ENCODE measurements at regions not wholly inside any gene's neighbourhood (a gene's known extent, or its start where the extent isn't known, plus 50 kb on each side); places are given as distances from the start of the nearest gene placed in this dataset.

DNA sequence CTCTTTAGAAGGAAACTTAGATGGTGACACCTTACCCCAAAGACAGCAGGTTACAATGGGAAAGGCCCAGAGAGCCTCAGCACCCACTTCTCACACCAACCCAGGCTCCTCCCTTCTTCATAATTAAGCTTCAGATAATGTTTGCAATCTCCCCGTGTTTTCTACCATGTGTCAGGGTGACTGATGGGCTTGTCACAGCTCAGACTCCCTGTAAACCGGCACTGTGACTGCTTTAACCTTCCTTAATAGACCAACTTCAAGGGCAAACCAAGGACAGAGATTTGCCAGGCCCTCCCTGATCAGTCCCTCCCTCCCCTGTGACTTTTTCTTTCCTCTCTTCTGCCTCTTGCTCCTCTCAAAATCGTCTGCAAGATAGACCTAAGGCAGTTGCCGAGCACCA, 760.6 kb upstream of the EEF2KMT start:
- no peak overlapping the region for H3K27ac ChIP-seq
- no peaks in the 10 kb centered on the region for H3K36me3 ChIP-seq
- no peaks in the 10 kb centered on the region for H3K27me3 ChIP-seq
- intact Hi-C loops (cut with DNase I), result no loop called here
- TF ChIP-seq POLR2AphosphoS5 (IDR thresholded peaks at IDR 0.05; ENCODE audit: insufficient read depth in 1 of 2, low read depth in 1 of 2), result no peak
- TF ChIP-seq, protein P1, sequence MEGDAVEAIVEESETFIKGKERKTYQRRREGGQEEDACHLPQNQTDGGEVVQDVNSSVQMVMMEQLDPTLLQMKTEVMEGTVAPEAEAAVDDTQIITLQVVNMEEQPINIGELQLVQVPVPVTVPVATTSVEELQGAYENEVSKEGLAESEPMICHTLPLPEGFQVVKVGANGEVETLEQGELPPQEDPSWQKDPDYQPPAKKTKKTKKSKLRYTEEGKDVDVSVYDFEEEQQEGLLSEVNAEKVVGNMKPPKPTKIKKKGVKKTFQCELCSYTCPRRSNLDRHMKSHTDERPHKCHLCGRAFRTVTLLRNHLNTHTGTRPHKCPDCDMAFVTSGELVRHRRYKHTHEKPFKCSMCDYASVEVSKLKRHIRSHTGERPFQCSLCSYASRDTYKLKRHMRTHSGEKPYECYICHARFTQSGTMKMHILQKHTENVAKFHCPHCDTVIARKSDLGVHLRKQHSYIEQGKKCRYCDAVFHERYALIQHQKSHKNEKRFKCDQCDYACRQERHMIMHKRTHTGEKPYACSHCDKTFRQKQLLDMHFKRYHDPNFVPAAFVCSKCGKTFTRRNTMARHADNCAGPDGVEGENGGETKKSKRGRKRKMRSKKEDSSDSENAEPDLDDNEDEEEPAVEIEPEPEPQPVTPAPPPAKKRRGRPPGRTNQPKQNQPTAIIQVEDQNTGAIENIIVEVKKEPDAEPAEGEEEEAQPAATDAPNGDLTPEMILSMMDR (IDR thresholded peaks at IDR 0.05), result no peak
- no peak for TF ChIP-seq POLR2A (IDR thresholded peaks at IDR 0.05)
- no peak for DNase-seq (ENCODE audit: extremely low spot score in 2 of 2)
- H3K9me3 ChIP-seq, result no peaks in the 10 kb centered on the region
- H3K4me3 ChIP-seq, result no peak overlapping the region
- no peaks in the 10 kb centered on the region for H3K4me1 ChIP-seq

DNA sequence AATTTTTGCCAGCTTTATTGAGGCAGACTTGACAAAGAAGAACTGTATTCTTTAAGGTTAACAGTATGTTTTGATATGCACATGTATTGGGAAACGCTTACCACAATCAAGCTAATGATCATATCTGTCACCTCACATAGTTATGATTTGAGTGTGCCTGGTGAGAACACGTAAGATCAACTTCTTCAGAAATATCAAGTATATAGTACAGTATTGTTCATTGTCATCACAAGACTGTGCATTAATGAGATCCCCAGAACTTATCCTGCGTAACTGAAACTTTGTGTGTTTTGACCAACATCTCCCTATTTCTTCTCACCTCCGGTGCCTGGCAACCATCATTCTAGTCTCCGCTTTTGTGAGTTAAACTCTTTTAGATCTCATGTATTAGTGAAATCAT, 756.4 kb upstream of the EEF2KMT start:
- H3K27ac ChIP-seq, result no peak overlapping the region
- intact Hi-C loops (cut with DNase I), result no loop called here
- no peaks in the 10 kb centered on the region for H3K4me1 ChIP-seq
- no peaks in the 10 kb centered on the region for H3K27me3 ChIP-seq
- no peaks in the 10 kb centered on the region for H3K36me3 ChIP-seq
- no peak overlapping the region for H3K4me3 ChIP-seq
- TF ChIP-seq, protein P1 (IDR thresholded peaks at IDR 0.05), result no peak
- TF ChIP-seq POLR2AphosphoS5 (IDR thresholded peaks at IDR 0.05; ENCODE audit: insufficient read depth in 1 of 2, low read depth in 1 of 2) (no peak), POLR2A (IDR thresholded peaks at IDR 0.05) (no peak)
- H3K9me3 ChIP-seq, result no peaks in the 10 kb centered on the region
- DNase-seq (ENCODE audit: extremely low spot score in 2 of 2), result no peak

DNA sequence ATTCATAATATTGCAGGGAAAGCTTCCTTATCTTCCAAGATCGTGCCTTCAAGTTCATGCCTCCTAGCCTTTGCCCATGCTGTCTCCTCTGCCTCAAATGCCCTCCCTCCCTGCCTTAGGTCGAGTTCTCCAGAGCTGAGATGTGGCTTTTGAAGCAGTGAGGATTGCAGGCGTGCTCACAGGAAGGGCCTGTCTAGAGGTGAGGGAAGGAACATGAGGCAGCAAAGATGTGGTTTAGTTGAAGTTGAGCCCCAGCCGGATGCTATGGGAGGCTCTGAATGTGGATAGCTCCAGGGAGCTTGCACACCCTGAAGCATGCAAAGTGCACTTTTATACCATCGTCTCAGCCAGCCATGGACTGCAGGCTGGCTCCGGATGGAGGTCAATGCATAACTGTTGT, 754.6 kb upstream of the EEF2KMT start:
- intact Hi-C loops (cut with DNase I), result no loop called here
- TF ChIP-seq POLR2A (IDR thresholded peaks at IDR 0.05) (no peak), POLR2AphosphoS5 (IDR thresholded peaks at IDR 0.05; ENCODE audit: insufficient read depth in 1 of 2, low read depth in 1 of 2) (no peak)
- TF ChIP-seq, protein P1 (IDR thresholded peaks at IDR 0.05), result no peak
- no peak overlapping the region for H3K27ac ChIP-seq
- no peak for DNase-seq (ENCODE audit: extremely low spot score in 2 of 2)
- H3K27me3 ChIP-seq, result no peaks in the 10 kb centered on the region
- H3K4me3 ChIP-seq, result no peak overlapping the region
- no peaks in the 10 kb centered on the region for H3K9me3 ChIP-seq
- H3K36me3 ChIP-seq, result no peaks in the 10 kb centered on the region
- no peaks in the 10 kb centered on the region for H3K4me1 ChIP-seq

DNA sequence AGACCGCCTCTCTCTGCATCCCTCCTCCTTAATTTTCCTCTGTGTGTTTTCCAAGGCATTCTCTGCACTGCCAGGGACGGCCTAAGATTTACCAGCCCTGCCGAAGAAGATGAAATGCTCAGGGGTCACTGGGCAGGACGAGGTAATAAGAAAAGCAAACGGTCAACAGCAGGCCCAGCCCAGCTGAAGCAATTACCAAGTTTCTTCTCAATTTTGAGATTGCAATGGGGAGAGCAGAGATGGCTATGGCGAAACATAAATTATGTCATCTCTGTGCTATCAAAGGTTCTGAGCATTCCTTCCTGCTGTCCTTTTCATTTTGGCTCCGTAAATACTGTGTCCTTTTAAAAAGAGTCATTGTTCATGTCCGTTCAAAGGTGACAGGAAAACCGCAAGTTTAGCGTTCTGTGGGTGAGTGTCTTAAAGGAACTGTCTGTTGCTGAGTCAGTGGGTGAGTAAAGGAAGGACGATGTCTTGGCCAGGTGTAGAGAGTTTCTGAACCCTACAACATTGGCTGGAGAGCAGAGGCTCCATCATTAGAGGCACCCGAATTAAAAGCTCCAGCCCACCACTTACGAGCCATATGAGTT, 753.9 kb upstream of the EEF2KMT start:
- Histone ChIP-seq H3K27me3 (no peaks in the 10 kb centered on the region), H3K36me3 (no peaks in the 10 kb centered on the region), H3K9me3 (no peaks in the 10 kb centered on the region), H3K4me3 (no peak overlapping the region), H3K4me1 (no peaks in the 10 kb centered on the region), H3K27ac (no peak overlapping the region)
- TF ChIP-seq POLR2AphosphoS5 (IDR thresholded peaks at IDR 0.05; ENCODE audit: insufficient read depth in 1 of 2, low read depth in 1 of 2) (no peak), POLR2A (IDR thresholded peaks at IDR 0.05) (no peak)
- TF ChIP-seq, protein P1 (IDR thresholded peaks at IDR 0.05), result no peak
- DNase-seq (ENCODE audit: extremely low spot score in 2 of 2), result no peak
- intact Hi-C loops (cut with DNase I), result no loop called here

DNA sequence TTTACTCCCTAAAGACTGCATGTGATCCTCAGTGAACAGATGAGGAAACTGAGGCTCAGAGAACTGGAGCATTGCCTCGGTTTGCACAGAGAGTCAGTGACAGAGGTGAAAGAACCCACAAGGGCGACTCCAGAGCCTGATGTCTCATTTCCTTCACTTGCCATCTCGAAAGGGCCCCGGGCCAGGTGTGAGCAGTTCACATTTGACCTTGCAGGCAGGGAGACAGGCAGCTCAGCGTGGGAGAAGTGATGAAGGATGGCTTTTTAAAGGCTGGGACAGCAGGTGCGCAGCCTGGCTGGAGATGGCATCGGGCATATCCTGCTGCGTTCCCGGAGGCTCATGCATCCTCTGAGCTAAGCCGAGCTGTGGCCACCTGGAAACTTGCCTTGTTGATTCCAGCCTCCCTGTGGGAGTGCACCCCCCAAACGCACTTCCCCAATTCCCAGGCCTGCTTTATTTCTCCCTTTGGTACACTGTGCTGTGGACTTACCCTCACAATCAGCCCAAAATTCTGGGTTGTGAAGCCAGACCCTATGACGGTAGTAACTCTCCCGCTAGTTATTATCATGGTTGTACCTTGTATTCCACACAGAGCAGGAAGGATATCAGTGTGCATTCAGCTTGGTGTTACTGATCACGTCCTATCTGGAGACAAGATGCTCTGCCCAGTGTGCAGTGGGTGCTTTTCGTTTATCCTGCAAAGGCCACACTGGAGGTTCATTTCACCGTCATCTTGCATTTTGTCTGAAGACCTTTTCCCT, 753.2 kb upstream of the EEF2KMT start:
- intact Hi-C loops (cut with DNase I), result no loop called here
- Histone ChIP-seq H3K27ac (no peak overlapping the region), H3K9me3 (no peaks in the 10 kb centered on the region), H3K4me3 (no peak overlapping the region), H3K36me3 (no peaks in the 10 kb centered on the region), H3K4me1 (no peaks in the 10 kb centered on the region), H3K27me3 (no peaks in the 10 kb centered on the region)
- TF ChIP-seq POLR2A (IDR thresholded peaks at IDR 0.05), result no peak
- TF ChIP-seq POLR2AphosphoS5 (IDR thresholded peaks at IDR 0.05; ENCODE audit: insufficient read depth in 1 of 2, low read depth in 1 of 2), result no peak
- TF ChIP-seq, protein P1 (IDR thresholded peaks at IDR 0.05), result no peak
- DNase-seq (ENCODE audit: extremely low spot score in 2 of 2), result no peak

All from vagina (tissue), 2 donors.